GM12878 (cell line): ENCODE measurements at regions not wholly inside any gene's neighbourhood (a gene's known extent, or its start where the extent isn't known, plus 50 kb on each side); places are given as distances from the start of the nearest gene placed in this dataset.

Source experiments
- ATAC-seq: fragments of 200-7000 bp; cut with Tn5 transposase; 3 replicates; pipeline ENCODE4 v1.9.1; 2020; ENCODE audit warnings: mild to moderate bottlenecking, moderate library complexity
- BruUV-seq: library from RNA; stranded (reverse); fragments of 400-500 nt; replicated peaks from 2 replicates; lab custom pipeline; 2021; lab: Mats Ljungman, UMichigan
- CTCF ChIA-PET: fragments of 300-600 bp; sonication (Branson Sonifier 250); formaldehyde crosslinking; extraction: SDS; loops from one replicate; lab custom pipeline; 2021; ENCODE audit warnings: inconsistent platforms; lab: Yijun Ruan, JAX
- POLR2A ChIA-PET: fragments of 350-600 bp; formaldehyde crosslinking; extraction: SDS; loops from one replicate; lab custom pipeline; 2021; ENCODE audit warnings: inconsistent platforms; lab: Charles Lee
- RAD21 ChIA-PET: fragments of 300-600 bp; sonication (Branson Sonifier 250); formaldehyde crosslinking; loops from one replicate; lab custom pipeline; 2023; ENCODE audit warnings: antibody characterized with exemption; ENCODE audit not compliant: unreplicated experiment; lab: Charles Lee
- SMC1A ChIA-PET: fragments of 300-600 bp; sonication (Branson Sonifier 250); formaldehyde crosslinking; loops from one replicate; lab custom pipeline; 2023; ENCODE audit not compliant: unreplicated experiment, uncharacterized antibody; lab: Charles Lee
- DNase-seq: peaks from one replicate; pipeline ENCODE4 v3.0.0-alpha.2; 2011; ENCODE audit warnings: low read depth, low spot score
- FAIRE-seq: peaks from 3 replicates; lab custom pipeline; 2011; peaks lifted over from hg19 to GRCh38; lab: Jason Lieb, UNC
- H2AFZ ChIP-seq: 2 replicates; pipeline ENCODE4 v1.6.0; 2011; ENCODE audit warnings: low read depth, low read length, control low read depth; ENCODE audit not compliant: control insufficient read depth
- H3K27ac ChIP-seq: 2 replicates; pipeline ENCODE4 v1.5.1; 2011; ENCODE audit warnings: control low read depth; ENCODE audit not compliant: control insufficient read depth, insufficient read depth
- H3K27me3 ChIP-seq, 2 experiments: replicated peaks in 1 of 2; 2 replicates each; pipeline versions ENCODE4 v1.6.0 to v1.6.1; 2011; ENCODE audit warnings: low read length in 1 of 2; ENCODE audit not compliant: control insufficient read depth in 2 of 2, insufficient read depth in 2 of 2
- H3K36me3 ChIP-seq, 2 experiments: 2 replicates each; pipeline ENCODE4 v1.5.1; 2011; ENCODE audit warnings: low read length in 1 of 2; ENCODE audit not compliant: control insufficient read depth in 2 of 2, insufficient read depth in 2 of 2
- H3K4me1 ChIP-seq: 2 replicates; pipeline ENCODE4 v1.6.1; 2011; ENCODE audit warnings: mild to moderate bottlenecking, low read length, moderate library complexity, mixed read lengths; ENCODE audit not compliant: control insufficient read depth, insufficient read depth
- H3K4me2 ChIP-seq: 2 replicates; pipeline ENCODE4 v1.6.0; 2011; ENCODE audit warnings: control low read depth; ENCODE audit not compliant: control insufficient read depth, insufficient read depth
- H3K4me3 ChIP-seq: fragments of 200-600 bp; sonication (generic); 2 replicates; pipeline ENCODE4 v1.5.1; 2016
- H3K79me2 ChIP-seq: 2 replicates; pipeline ENCODE4 v1.6.0; 2011; ENCODE audit warnings: low read length; ENCODE audit not compliant: control insufficient read depth, insufficient read depth
- H3K9ac ChIP-seq: 2 replicates; pipeline ENCODE4 v1.8.0; 2011; ENCODE audit warnings: low read length, control low read depth, mixed read lengths; ENCODE audit not compliant: control insufficient read depth, insufficient read depth
- H3K9me3 ChIP-seq: replicated peaks from 3 replicates; pipeline ENCODE4 v1.5.1; 2011; ENCODE audit warnings: mild to moderate bottlenecking, low read length; ENCODE audit not compliant: control insufficient read depth, insufficient read depth
- H4K20me1 ChIP-seq: 2 replicates; pipeline ENCODE4 v1.6.0; 2011; ENCODE audit not compliant: control insufficient read depth, insufficient read depth
- CEBPB ChIP-seq, 2 experiments: fragments of 150-350 bp in 1 of 2; IDR thresholded peaks; 2 replicates each; pipeline ENCODE4 v1.6.1; 2012 to 2014; ENCODE audit warnings: low read depth in 2 of 2, low read length in 2 of 2, borderline replicate concordance in 1 of 2, inconsistent platforms in 1 of 2
- CHD1 ChIP-seq: IDR thresholded peaks from 2 replicates; pipeline ENCODE4 v1.6.1; 2012; ENCODE audit warnings: low read depth, low read length, improper control_type of control experiment
- FOS ChIP-seq: IDR thresholded peaks from 3 replicates; pipeline ENCODE4 v1.6.1; 2011; ENCODE audit warnings: borderline replicate concordance; ENCODE audit not compliant: insufficient read length; ENCODE audit errors: extremely low read depth
- HDAC6 ChIP-seq: fragments of 200-600 bp; sonication (generic); IDR thresholded peaks from one replicate; pipeline ENCODE4 v1.8.0; 2017; ENCODE audit warnings: antibody characterized with exemption; ENCODE audit not compliant: unreplicated experiment
- NFXL1 ChIP-seq: fragments of 450-650 bp; IDR thresholded peaks from 2 replicates; pipeline ENCODE4 v1.6.1; 2017; ENCODE audit warnings: antibody characterized with exemption, mild to moderate bottlenecking, borderline replicate concordance
- POLR2A ChIP-seq: IDR thresholded peaks from 2 replicates; pipeline ENCODE4 v1.6.1; 2011; ENCODE audit warnings: low read depth, mild to moderate bottlenecking, low read length
- POLR2AphosphoS2 ChIP-seq: IDR thresholded peaks from 2 replicates; pipeline ENCODE4 v1.6.1; 2011; ENCODE audit warnings: low read depth, mild to moderate bottlenecking, low read length, improper control_type of control experiment, moderate library complexity
- RAD21 ChIP-seq: IDR thresholded peaks from 2 replicates; pipeline ENCODE4 v1.6.1; 2011; ENCODE audit warnings: mild to moderate bottlenecking, low read depth, low read length, moderate library complexity; ENCODE audit not compliant: insufficient read depth
- RAD51 ChIP-seq: fragments of 450-650 bp; IDR thresholded peaks from 2 replicates; pipeline ENCODE4 v1.6.1; 2016; ENCODE audit warnings: moderate library complexity, mild to moderate bottlenecking, inconsistent platforms
- REST ChIP-seq: IDR thresholded peaks from 2 replicates; pipeline ENCODE4 v1.6.1; 2012; ENCODE audit warnings: mild to moderate bottlenecking, low read depth, low read length
- RUNX3 ChIP-seq: IDR thresholded peaks from 2 replicates; pipeline ENCODE4 v1.6.1; 2012; ENCODE audit warnings: low read length, inconsistent platforms
- SMAD5 ChIP-seq: IDR thresholded peaks from 2 replicates; pipeline ENCODE4 v1.6.1; 2016; ENCODE audit warnings: antibody characterized with exemption, low read depth
- SP1 ChIP-seq: IDR thresholded peaks from one replicate; pipeline ENCODE4 v1.6.1; 2011; ENCODE audit warnings: low read depth, low read length
- SREBF1 ChIP-seq: IDR thresholded peaks from 2 replicates; pipeline ENCODE4 v1.6.1; 2012; ENCODE audit warnings: mild to moderate bottlenecking, low read length
- SREBF2 ChIP-seq: IDR thresholded peaks from 2 replicates; pipeline ENCODE4 v1.6.1; 2012; ENCODE audit warnings: mild to moderate bottlenecking, low read length
- TCF3 ChIP-seq: IDR thresholded peaks from 2 replicates; pipeline ENCODE4 v1.6.1; 2012; ENCODE audit warnings: low read depth, mild to moderate bottlenecking, low read length, borderline replicate concordance; ENCODE audit not compliant: insufficient read depth
- YBX1 ChIP-seq: fragments of 450-650 bp; IDR thresholded peaks from 2 replicates; pipeline ENCODE4 v1.6.1; 2016; ENCODE audit warnings: antibody characterized with exemption
- YY1 ChIP-seq: IDR thresholded peaks from 2 replicates; pipeline ENCODE4 v1.6.1; 2011; ENCODE audit warnings: low read depth, mild to moderate bottlenecking, low read length
- WGBS: methylation state at CpG from one replicate; pipeline ENCODE4 v1.1.6; 2016; ENCODE audit warnings: low lambda C conversion rate; ENCODE audit not compliant: insufficient replicate concordance, insufficient coverage; ENCODE audit errors: missing lambda C conversion rate; 5-methylcytosine and 5-hydroxymethylcytosine counted together
- in situ Hi-C: fragments of 300-500 bp; cut with MboI; formaldehyde crosslinking; loops from 9 replicates; pipeline ENCODE4 v1.14.3; 2018; ENCODE audit warnings: mixed read lengths
- intact Hi-C: fragments of 100-400 bp; cut with micrococcal nuclease; formaldehyde crosslinking; loops from one replicate; pipeline ENCODE4 v1.14.2; 2022; ENCODE audit not compliant: unreplicated experiment
- TF ChIP-seq, protein P1 (sequence below): fragments of 450-650 bp; IDR thresholded peaks from 2 replicates; pipeline ENCODE4 v1.6.1; 2018; ENCODE audit warnings: mild to moderate bottlenecking, low read depth, moderate library complexity; ENCODE audit not compliant: partially characterized antibody

GRCh38 chr6:20341096-20341495 lies 60.6 kb upstream of the E2F3 start (continued):
- TF ChIP-seq, protein P1, sequence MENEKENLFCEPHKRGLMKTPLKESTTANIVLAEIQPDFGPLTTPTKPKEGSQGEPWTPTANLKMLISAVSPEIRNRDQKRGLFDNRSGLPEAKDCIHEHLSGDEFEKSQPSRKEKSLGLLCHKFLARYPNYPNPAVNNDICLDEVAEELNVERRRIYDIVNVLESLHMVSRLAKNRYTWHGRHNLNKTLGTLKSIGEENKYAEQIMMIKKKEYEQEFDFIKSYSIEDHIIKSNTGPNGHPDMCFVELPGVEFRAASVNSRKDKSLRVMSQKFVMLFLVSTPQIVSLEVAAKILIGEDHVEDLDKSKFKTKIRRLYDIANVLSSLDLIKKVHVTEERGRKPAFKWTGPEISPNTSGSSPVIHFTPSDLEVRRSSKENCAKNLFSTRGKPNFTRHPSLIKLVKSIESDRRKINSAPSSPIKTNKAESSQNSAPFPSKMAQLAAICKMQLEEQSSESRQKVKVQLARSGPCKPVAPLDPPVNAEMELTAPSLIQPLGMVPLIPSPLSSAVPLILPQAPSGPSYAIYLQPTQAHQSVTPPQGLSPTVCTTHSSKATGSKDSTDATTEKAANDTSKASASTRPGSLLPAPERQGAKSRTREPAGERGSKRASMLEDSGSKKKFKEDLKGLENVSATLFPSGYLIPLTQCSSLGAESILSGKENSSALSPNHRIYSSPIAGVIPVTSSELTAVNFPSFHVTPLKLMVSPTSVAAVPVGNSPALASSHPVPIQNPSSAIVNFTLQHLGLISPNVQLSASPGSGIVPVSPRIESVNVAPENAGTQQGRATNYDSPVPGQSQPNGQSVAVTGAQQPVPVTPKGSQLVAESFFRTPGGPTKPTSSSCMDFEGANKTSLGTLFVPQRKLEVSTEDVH: no peak
- TF ChIP-seq SREBF1: no peak
- no peak for TF ChIP-seq CHD1
- TF ChIP-seq POLR2AphosphoS2: no peak
- no peak for TF ChIP-seq SREBF2
- TF ChIP-seq, all 136 proteins: peak for 0

- Histone ChIP-seq H3K4me2 (no peak overlapping the region), H4K20me1 (no peaks in the 10 kb centered on the region), H2AFZ (no peak overlapping the region), H3K27me3 (no peaks in the 10 kb centered on the region), H3K27ac (no peak overlapping the region), H3K9ac (no peak overlapping the region), H3K4me1 (no peaks in the 10 kb centered on the region), H3K36me3 (no peaks in the 10 kb centered on the region), H3K79me2 (no peaks in the 10 kb centered on the region), H3K4me3 (no peak overlapping the region), H3K9me3 (no peaks in the 10 kb centered on the region)
- ChIA-PET SMC1A (interaction anchor here (0.9 to 2.0 kb wide), 5 partner anchors 10 to 128 kb away, joined by 3 to 11 read pairs (median 3); no protein-coding TSS in a partner anchor), CTCF (interaction anchor here (1.6 kb wide), 1 partner anchor 15 kb away, joined by 5 read pairs; no protein-coding TSS in a partner anchor), RAD21 (interaction anchor here (1.3 to 1.4 kb wide), 3 partner anchors 22 to 61 kb away, joined by 3 to 6 read pairs (median 5); no protein-coding TSS in a partner anchor), POLR2A (no interaction called here)
- no peak for DNase-seq
- TF ChIP-seq SMAD5 (no peak), HDAC6 (no peak), CHD1 (no peak), POLR2A (no peak), REST (no peak), FOS (no peak), TCF3 (no peak), YY1 (no peak), NFXL1 (no peak), YBX1 (no peak), CEBPB (IDR thresholded peaks at IDR 0.05; ENCODE audit: borderline replicate concordance in 1 of 2, low read depth in 2 of 2, low read length in 2 of 2) (no peak), RAD51 (no peak), RUNX3 (no peak), RAD21 (no peak), SP1 (no peak)
- BruUV-seq: no TSS peak
- WGBS: 58% methylated on average over 4 of the region's 4 CpGs
- intact Hi-C loops (no loop called here), in situ Hi-C loops (no loop called here)
- no peak for FAIRE-seq
- ATAC-seq: no peak
Observed at GRCh38 chr6:20341564-20341963, 60.1 kb upstream of the E2F3 start.
